Naive thymus-derived CD4-positive, alpha-beta T cell (primary cell): ENCODE measurements at regions not wholly inside any gene's neighbourhood (a gene's known extent, or its start where the extent isn't known, plus 50 kb on each side); places are given as distances from the start of the nearest gene placed in this dataset.

Source experiments
- ATAC-seq: fragments of 150-1000 bp; cut with Tn5 transposase; 2 replicates; pipeline ENCODE4 v1.10.0; 2021; ENCODE audit warnings: mild to moderate bottlenecking, moderate library complexity
- CTCF ChIA-PET: fragments of 350-600 bp; sonication (Branson Sonifier 250); formaldehyde crosslinking; loops from one replicate; lab custom pipeline; 2021; ENCODE audit warnings: antibody characterized with exemption; lab: Charles Lee
- POLR2A ChIA-PET: fragments of 350-600 bp; sonication (Branson Sonifier 250); formaldehyde crosslinking; loops from one replicate; lab custom pipeline; 2021; ENCODE audit warnings: antibody characterized with exemption, inconsistent platforms; lab: Charles Lee
- DNase-seq, 9 donors: peaks; one replicate each; pipeline versions ENCODE4 v3.0.0 to v3.0.0-alpha.2; 2020 to 2022; ENCODE audit warnings: mixed read lengths in 1 of 9
- H3K27ac ChIP-seq: one replicate; pipeline ENCODE4 v1.7.0; 2013; ENCODE audit warnings: mild to moderate bottlenecking, low read depth, low read length, moderate library complexity
- H3K27me3 ChIP-seq, 2 donors: one replicate each; pipeline ENCODE4 v1.7.0; 2013; ENCODE audit warnings: low read length in 2 of 2, mild to moderate bottlenecking in 2 of 2, moderate library complexity in 2 of 2; ENCODE audit not compliant: control insufficient read depth in 2 of 2, insufficient read depth in 2 of 2
- H3K36me3 ChIP-seq, 3 experiments: 1 replicate in 2 of 3; 2 replicates in 1 of 3; pipeline ENCODE4 v1.7.0; 2013; ENCODE audit warnings: low read length in 3 of 3, mild to moderate bottlenecking in 3 of 3, moderate library complexity in 1 of 3; ENCODE audit not compliant: insufficient read depth in 3 of 3, control insufficient read depth in 2 of 3
- H3K4me1 ChIP-seq, 2 donors: one replicate each; pipeline ENCODE4 v1.7.0; 2013; ENCODE audit warnings: low read length in 2 of 2, mild to moderate bottlenecking in 2 of 2, moderate library complexity in 1 of 2; ENCODE audit not compliant: control insufficient read depth in 2 of 2, insufficient read depth in 2 of 2
- H3K4me3 ChIP-seq: 2 replicates; pipeline ENCODE4 v1.7.0; 2013; ENCODE audit warnings: mild to moderate bottlenecking, low read length
- H3K9me3 ChIP-seq, 3 experiments: 1 replicate in 2 of 3; 2 replicates in 1 of 3; pipeline ENCODE4 v1.7.0; 2013; ENCODE audit warnings: low read length in 3 of 3; ENCODE audit not compliant: control insufficient read depth in 2 of 3
- H3K27ac Mint-ChIP-seq, 9 donors: one replicate each; pipeline ENCODE4 v1.8.0; 2020 to 2022; ENCODE audit warnings: mixed read lengths in 9 of 9, mild to moderate bottlenecking in 8 of 9, moderate library complexity in 5 of 9, inconsistent platforms in 2 of 9
- H3K27me3 Mint-ChIP-seq, 5 donors: one replicate each; pipeline ENCODE4 v1.8.0; 2021 to 2022; ENCODE audit warnings: mixed read lengths in 5 of 5, mild to moderate bottlenecking in 1 of 5
- H3K36me3 Mint-ChIP-seq, 5 donors: one replicate each; pipeline ENCODE4 v1.8.0; 2020 to 2022; ENCODE audit warnings: mixed read lengths in 5 of 5, mild to moderate bottlenecking in 3 of 5, inconsistent platforms in 1 of 5
- H3K4me1 Mint-ChIP-seq, 7 donors: one replicate each; pipeline ENCODE4 v1.8.0; 2020 to 2022; ENCODE audit warnings: mixed read lengths in 7 of 7, mild to moderate bottlenecking in 3 of 7, inconsistent platforms in 1 of 7
- H3K4me3 Mint-ChIP-seq, 10 donors: one replicate each; pipeline ENCODE4 v1.8.0; 2020 to 2022; ENCODE audit warnings: mild to moderate bottlenecking in 10 of 10, mixed read lengths in 10 of 10, moderate library complexity in 6 of 10, inconsistent platforms in 2 of 10
- H3K9me3 Mint-ChIP-seq, 11 donors: one replicate each; pipeline ENCODE4 v1.8.0; 2020 to 2022; ENCODE audit warnings: mixed read lengths in 11 of 11, mild to moderate bottlenecking in 4 of 11, inconsistent platforms in 1 of 11, moderate library complexity in 1 of 11
- intact Hi-C, 2 donors: fragments of 100-400 bp; cut with micrococcal nuclease; formaldehyde crosslinking; loops; one replicate each; pipeline ENCODE4 v1.15.1; 2023

GRCh38 chr11:69411257-69411924, 70.1 kb upstream of the LINC01488 start:
- Histone ChIP-seq H3K4me3 (no peak overlapping the region), H3K4me1 (peaks cover 0 to 17% of the 10 kb centered on the region in 2 donors), H3K27ac (no peak overlapping the region), H3K36me3 (no peaks in the 10 kb centered on the region), H3K9me3 (no peaks in the 10 kb centered on the region), H3K27me3 (no peaks in the 10 kb centered on the region)
- POLR2A ChIA-PET, result no interaction called here
- peaks cover 0 to 31% (median 4%) of the 10 kb centered on the region in 5 donors for H3K27me3 Mint-ChIP-seq
- intact Hi-C loops, result no loop called here
- ATAC-seq, result no peak
- DNase-seq, result peak in 1 of 9 donors; percentile 8
- CTCF ChIA-PET, result interaction anchor here (0.6 kb wide), 1 partner anchor 117 kb away, joined by 3 read pairs; the partner anchor contains the start of gene MYEOV
- H3K9me3 Mint-ChIP-seq, result peaks cover 0 to 10% (median 0%) of the 10 kb centered on the region in 11 donors
- no peak overlapping the region for H3K27ac Mint-ChIP-seq
- peaks cover 0 to 10% (median 4%) of the 10 kb centered on the region in 5 donors for H3K36me3 Mint-ChIP-seq
- peak overlapping the region in 5 of 10 donors; percentile 13 to 66 (median 23) for H3K4me3 Mint-ChIP-seq
- H3K4me1 Mint-ChIP-seq, result peaks cover 0 to 30% (median 19%) of the 10 kb centered on the region in 7 donors

- intact Hi-C loops, result no loop called here
- Histone ChIP-seq H3K9me3 (no peaks in the 10 kb centered on the region), H3K27ac (no peak overlapping the region), H3K4me3 (no peak overlapping the region), H3K36me3 (no peaks in the 10 kb centered on the region), H3K27me3 (no peaks in the 10 kb centered on the region), H3K4me1 (peaks cover 0 to 17% of the 10 kb centered on the region in 2 donors)
- no peak for ATAC-seq
- DNase-seq, result no peak
- H3K9me3 Mint-ChIP-seq, result peaks cover 0 to 10% (median 0%) of the 10 kb centered on the region in 11 donors
- ChIA-PET POLR2A (no interaction called here), CTCF (no interaction called here)
- no peak overlapping the region for H3K4me3 Mint-ChIP-seq
- peaks cover 0 to 30% (median 19%) of the 10 kb centered on the region in 7 donors for H3K4me1 Mint-ChIP-seq
- peaks cover 0 to 21% (median 4%) of the 10 kb centered on the region in 5 donors for H3K27me3 Mint-ChIP-seq
- H3K36me3 Mint-ChIP-seq, result peaks cover 0 to 9% (median 4%) of the 10 kb centered on the region in 5 donors
- no peak overlapping the region for H3K27ac Mint-ChIP-seq
Observed at GRCh38 chr11:69413015-69413801, 68.3 kb upstream of the LINC01488 start.

GRCh38 chr11:69413993-69414392, 67.5 kb upstream of the LINC01488 start:
- no peak overlapping the region for H3K27ac ChIP-seq
- no peak overlapping the region for H3K4me3 ChIP-seq
- peaks cover 0 to 17% of the 10 kb centered on the region in 2 donors for H3K4me1 ChIP-seq
- peaks cover 0 to 15% (median 0%) of the 10 kb centered on the region in 5 donors for H3K27me3 Mint-ChIP-seq
- no peak overlapping the region for H3K27ac Mint-ChIP-seq
- DNase-seq (no peak), ATAC-seq (no peak)
- ChIA-PET CTCF (no interaction called here), POLR2A (no interaction called here)
- peaks cover 0 to 6% (median 4%) of the 10 kb centered on the region in 5 donors for H3K36me3 Mint-ChIP-seq
- H3K36me3 ChIP-seq, result no peaks in the 10 kb centered on the region
- peaks cover 0 to 10% (median 0%) of the 10 kb centered on the region in 11 donors for H3K9me3 Mint-ChIP-seq
- no peak overlapping the region for H3K4me3 Mint-ChIP-seq
- H3K4me1 Mint-ChIP-seq, result peaks cover 0 to 22% (median 19%) of the 10 kb centered on the region in 7 donors
- H3K9me3 ChIP-seq, result no peaks in the 10 kb centered on the region
- no peaks in the 10 kb centered on the region for H3K27me3 ChIP-seq
- intact Hi-C loops, result no loop called here

GRCh38 chr11:69414773-69415187, 66.7 kb upstream of the LINC01488 start:
- peaks cover 0 to 19% (median 17%) of the 10 kb centered on the region in 7 donors for H3K4me1 Mint-ChIP-seq
- H3K9me3 Mint-ChIP-seq, result peaks cover 0 to 10% (median 0%) of the 10 kb centered on the region in 11 donors
- H3K27ac Mint-ChIP-seq, result no peak overlapping the region
- Histone ChIP-seq H3K4me3 (no peak overlapping the region), H3K36me3 (no peaks in the 10 kb centered on the region), H3K27ac (no peak overlapping the region), H3K27me3 (no peaks in the 10 kb centered on the region), H3K9me3 (no peaks in the 10 kb centered on the region), H3K4me1 (peaks cover 0 to 13% of the 10 kb centered on the region in 2 donors)
- peaks cover 0 to 6% (median 4%) of the 10 kb centered on the region in 5 donors for H3K36me3 Mint-ChIP-seq
- DNase-seq (no peak), ATAC-seq (no peak)
- CTCF ChIA-PET, result no interaction called here
- H3K4me3 Mint-ChIP-seq, result no peak overlapping the region
- intact Hi-C loops, result no loop called here
- POLR2A ChIA-PET, result no interaction called here
- H3K27me3 Mint-ChIP-seq, result peaks cover 0 to 11% (median 0%) of the 10 kb centered on the region in 5 donors

- ATAC-seq, result no peak
- Histone ChIP-seq H3K36me3 (no peaks in the 10 kb centered on the region), H3K9me3 (no peaks in the 10 kb centered on the region), H3K4me3 (no peak overlapping the region), H3K27ac (no peak overlapping the region), H3K27me3 (no peaks in the 10 kb centered on the region), H3K4me1 (peaks cover 0 to 5% of the 10 kb centered on the region in 2 donors)
- intact Hi-C loops, result no loop called here
- no peak for DNase-seq
- ChIA-PET POLR2A (no interaction called here), CTCF (no interaction called here)
- peaks cover 0 to 7% (median 0%) of the 10 kb centered on the region in 5 donors for H3K27me3 Mint-ChIP-seq
- H3K4me3 Mint-ChIP-seq, result no peak overlapping the region
- peaks cover 0 to 10% (median 0%) of the 10 kb centered on the region in 11 donors for H3K9me3 Mint-ChIP-seq
- H3K27ac Mint-ChIP-seq, result no peak overlapping the region
- peaks cover 0 to 6% (median 4%) of the 10 kb centered on the region in 5 donors for H3K36me3 Mint-ChIP-seq
- peaks cover 0 to 12% (median 11%) of the 10 kb centered on the region in 7 donors for H3K4me1 Mint-ChIP-seq
Observed at GRCh38 chr11:69415411-69416142, 65.9 kb upstream of the LINC01488 start.

GRCh38 chr11:69416143-69416515, 65.3 kb upstream of the LINC01488 start:
- H3K4me3 Mint-ChIP-seq, result no peak overlapping the region
- H3K27me3 Mint-ChIP-seq, result peaks cover 0 to 3% (median 0%) of the 10 kb centered on the region in 5 donors
- DNase-seq (no peak), ATAC-seq (peak; percentile 27)
- Histone ChIP-seq H3K9me3 (no peaks in the 10 kb centered on the region), H3K27ac (no peak overlapping the region), H3K36me3 (no peaks in the 10 kb centered on the region), H3K27me3 (no peaks in the 10 kb centered on the region), H3K4me1 (peaks cover 0 to 3% of the 10 kb centered on the region in 2 donors), H3K4me3 (no peak overlapping the region)
- H3K9me3 Mint-ChIP-seq, result peaks cover 0 to 10% (median 0%) of the 10 kb centered on the region in 11 donors
- ChIA-PET CTCF (no interaction called here), POLR2A (no interaction called here)
- H3K27ac Mint-ChIP-seq, result no peak overlapping the region
- peaks cover 0 to 6% (median 6%) of the 10 kb centered on the region in 7 donors for H3K4me1 Mint-ChIP-seq
- peaks cover 0 to 6% (median 4%) of the 10 kb centered on the region in 5 donors for H3K36me3 Mint-ChIP-seq
- intact Hi-C loops, result no loop called here
